Stimulated activated CD4-positive, alpha-beta T cell treated with anti-CD3 and anti-CD28 coated beads, Interleukin-2, amount 100 ng/mL, for 4 hours (primary cell): ENCODE measurements at regions not wholly inside any gene's neighbourhood (a gene's known extent, or its start where the extent isn't known, plus 50 kb on each side); places are given as distances from the start of the nearest gene placed in this dataset.
"Not testable (repeated sequence)": the region's sequence is repeated elsewhere in the genome, so short reads cannot be mapped to it uniquely, and the experiment has no call there.

Experiments
- DNase-seq: peaks from one replicate; pipeline ENCODE4 v3.0.0-alpha.2; 2020; ENCODE audit warnings: low read depth

DNA sequence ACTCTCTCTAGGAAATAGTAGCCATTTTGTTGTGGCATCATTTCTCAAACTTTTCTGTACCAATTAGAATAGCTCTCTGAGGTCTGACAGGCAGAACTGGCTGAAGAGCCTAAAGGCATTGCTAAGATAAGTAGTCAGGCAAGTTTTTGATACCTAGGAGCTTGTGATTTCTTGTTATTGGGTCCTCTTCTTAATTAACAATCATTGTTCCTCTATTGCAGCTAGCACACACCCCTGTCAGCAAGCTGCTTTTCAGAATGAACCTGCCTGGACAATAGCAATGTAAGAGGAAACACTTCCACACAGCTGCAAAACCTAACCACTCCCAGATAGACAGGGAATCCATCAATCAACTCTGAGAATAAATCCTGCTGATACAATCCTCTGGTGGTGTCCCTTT is 403.9 kb upstream of the TBL1XR1 start:
- no peak for DNase-seq

DNA sequence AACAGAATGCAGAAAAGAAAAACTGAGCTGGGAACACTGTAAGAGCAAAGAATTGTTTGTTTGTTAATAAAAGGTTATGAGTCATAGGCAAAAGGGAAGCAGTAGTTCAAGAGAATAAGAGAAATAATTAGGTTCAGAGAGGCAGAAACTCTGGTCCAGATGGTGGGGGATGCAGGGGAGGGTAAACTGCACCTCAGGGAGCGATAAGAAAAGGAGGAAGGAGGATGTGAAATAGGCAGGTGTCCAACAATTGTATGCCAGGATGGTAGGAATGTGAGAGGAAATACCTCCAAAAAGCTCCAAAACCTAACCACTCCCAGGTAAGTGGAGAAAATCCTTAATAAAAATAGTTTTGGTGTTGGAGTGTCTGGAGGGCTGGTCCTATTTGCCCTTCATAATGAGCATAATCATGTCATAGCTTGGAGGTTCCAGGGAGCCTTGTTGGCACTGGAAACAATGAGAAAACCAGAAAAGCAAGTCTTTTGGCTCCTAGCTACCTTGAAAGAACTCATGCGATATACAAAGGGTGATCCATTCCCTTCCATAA is 405.4 kb upstream of the TBL1XR1 start:
- DNase-seq: no peak

DNA sequence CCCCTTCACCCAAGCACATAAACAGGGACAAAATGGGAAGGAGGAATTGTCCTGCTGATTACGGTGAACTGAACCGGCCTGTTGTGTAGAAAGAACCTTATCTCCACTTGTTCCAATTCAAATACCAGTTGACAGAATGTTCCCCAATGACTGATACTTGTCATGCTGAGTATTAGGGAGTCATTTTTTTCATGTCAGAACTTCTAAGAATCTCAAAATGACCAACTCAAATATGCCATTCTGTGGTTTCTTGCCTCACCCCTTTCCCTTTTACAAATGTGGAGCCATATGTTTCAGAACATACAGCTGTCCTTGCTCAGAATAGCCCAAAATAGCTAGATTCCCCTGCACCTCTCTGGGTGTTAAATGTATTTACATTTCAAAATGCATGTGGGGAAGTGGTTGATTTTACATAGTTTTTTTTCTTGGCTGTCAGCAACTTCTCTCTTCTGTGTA is 405.9 kb upstream of the TBL1XR1 start:
- DNase-seq: no peak

DNA sequence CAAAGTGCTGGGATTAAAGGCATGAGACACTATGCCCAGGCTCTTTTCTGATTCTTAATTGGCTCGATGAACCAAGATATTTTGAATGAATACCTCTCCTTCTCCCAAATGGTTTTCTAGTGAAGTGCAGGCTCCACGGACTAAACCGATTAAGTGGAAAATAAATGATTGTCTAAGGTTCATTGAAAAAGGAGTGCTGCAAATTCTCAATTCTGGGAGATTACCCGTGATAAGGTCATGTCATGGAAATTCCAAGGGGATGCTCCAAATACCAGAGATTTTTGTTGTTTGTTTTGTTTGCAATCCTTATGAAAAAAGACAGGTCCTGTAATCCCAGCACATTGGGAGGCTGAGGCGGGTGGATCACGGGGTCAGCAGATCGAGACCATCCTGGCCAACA is 406.9 kb upstream of the TBL1XR1 start:
- no peak for DNase-seq

DNA sequence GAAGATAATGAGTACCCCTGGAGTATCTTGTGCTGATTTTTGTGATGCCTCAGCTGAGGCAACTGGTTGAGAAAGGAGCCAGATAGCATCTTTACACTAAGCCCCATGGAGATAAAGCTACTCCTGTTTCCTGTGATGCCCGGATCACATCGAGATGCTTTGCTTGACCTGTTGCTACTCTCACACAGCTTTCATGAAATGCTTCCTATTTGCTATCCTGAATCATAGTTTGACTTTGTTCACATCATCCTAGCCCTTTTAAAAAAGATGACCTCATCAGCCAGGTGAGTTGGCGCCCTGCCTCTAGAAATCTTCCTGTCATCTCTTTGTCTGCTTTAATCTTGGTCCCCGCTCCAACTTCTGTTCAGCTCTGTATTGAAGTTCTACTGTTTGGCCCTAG is 409.6 kb upstream of the TBL1XR1 start:
- no peak for DNase-seq

DNA sequence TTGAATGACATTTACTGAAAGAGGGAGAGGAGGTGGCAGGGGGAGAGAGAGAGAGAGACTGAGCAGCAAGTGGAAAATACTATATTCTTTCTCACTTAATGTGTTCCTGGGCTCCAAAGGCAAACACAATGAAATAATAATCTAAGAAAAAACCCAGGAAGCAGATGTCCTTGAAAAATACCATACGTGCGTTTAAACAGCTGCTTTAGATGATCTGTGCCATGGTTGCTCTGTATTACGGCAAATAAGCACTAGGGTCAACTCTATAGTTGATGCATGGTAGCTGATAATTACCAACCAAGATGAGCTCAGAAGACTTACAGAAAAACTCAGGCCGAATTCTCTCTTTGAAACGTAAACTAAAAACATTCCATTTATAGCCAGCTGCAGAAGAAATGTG is 410.3 kb upstream of the TBL1XR1 start:
- no peak for DNase-seq

DNA sequence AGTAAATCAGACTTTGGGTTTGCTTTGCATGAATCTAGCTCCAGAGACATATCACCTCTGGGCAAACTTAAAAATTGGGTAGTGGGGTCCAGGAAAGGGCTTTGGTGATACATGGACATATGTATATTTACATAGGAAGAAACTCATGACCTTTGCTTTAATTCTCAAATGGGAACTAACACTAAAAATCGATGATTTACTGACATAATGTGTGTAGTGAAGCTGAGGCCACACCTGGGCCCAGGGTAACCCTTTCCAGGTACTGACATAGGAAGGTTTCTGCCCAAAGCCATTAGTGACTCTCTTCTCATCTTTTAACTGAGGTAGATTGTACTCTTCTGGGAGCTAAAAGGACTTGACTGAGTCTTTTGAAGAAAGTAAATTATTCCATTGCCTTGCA is 411.2 kb upstream of the TBL1XR1 start:
- no peak for DNase-seq

DNA sequence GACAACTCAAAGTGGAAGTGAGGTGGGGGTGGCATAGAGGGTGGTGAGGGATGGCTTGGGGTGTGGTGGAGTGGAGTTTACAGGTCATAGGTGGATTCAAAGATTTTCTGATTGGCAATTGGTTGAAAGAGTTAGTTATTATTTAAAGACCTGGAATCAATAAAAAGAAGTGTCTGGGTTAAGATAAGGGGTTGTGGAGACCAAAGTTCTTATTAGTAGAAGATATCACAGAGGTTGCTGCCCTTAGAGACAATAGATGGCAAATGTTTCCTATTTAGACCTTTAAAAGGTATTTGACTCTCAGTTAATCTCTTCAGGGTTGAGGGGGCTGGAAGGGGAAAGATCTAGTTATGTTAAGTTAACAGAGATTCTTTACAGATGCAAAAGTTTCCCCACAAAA is 412.3 kb upstream of the TBL1XR1 start:
- DNase-seq: no peak

DNA sequence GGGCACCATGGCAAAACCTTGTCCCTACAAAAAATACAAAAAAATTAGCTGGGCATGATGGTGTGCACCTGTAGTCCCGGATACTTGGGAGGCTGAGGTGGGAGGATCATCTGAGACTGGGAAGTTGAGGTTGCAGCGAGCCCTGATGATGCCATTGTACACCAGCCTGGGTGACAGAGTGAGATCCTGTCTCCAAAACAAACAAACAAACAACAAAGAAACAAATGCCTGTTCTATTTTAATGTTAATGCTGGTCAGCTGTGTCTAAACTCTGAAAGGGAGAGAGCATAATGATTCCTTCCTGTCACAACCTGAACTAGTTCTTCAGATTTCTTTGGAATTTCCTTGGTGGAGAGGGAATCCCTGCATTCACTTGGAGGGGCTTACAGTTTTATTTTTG is 413.0 kb upstream of the TBL1XR1 start:
- no peak for DNase-seq

DNA sequence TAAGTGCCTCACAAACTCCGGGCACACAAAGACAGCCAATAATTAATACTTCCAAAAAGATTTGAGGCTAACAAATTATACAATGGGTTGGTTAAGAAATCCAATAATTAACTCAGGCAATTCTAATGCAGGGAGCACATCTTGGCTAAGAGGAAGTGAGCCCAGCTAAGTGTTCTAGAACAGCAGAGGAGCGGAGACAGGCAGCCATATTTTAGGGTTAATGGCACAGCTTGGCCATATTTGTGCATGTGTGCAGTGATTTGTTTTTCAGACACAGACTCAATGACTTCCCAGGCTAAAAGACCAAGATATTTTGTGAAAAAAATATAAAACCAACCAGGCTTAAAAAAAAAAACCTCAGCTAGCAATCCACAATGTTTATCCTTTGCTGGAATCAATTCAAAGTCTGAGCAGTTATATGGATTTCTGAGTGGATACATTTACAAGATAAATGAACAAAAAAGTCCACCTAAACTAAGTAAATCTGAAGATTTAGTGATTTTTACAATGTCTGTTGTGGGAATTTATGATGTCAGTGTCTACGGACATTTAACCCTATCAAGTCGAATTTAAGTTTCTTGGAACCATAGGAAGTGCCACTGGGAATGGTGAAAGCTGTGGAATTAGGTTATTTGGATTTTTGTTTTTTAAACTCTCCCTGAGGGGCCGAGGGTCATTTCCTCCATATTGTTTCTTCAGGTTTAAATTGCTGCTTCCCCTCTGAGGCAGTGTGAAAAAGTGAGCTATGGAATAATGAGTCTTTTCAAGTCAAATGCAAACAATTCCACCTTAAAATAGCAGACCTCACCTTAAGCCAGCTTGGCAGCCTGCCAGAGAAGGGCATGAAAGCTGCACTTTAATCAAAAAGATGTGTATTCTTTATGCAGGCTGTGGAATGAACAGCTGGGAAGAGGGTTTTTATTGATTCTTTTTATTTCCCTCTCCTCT is 413.7 kb upstream of the TBL1XR1 start:
- no peak for DNase-seq

DNA sequence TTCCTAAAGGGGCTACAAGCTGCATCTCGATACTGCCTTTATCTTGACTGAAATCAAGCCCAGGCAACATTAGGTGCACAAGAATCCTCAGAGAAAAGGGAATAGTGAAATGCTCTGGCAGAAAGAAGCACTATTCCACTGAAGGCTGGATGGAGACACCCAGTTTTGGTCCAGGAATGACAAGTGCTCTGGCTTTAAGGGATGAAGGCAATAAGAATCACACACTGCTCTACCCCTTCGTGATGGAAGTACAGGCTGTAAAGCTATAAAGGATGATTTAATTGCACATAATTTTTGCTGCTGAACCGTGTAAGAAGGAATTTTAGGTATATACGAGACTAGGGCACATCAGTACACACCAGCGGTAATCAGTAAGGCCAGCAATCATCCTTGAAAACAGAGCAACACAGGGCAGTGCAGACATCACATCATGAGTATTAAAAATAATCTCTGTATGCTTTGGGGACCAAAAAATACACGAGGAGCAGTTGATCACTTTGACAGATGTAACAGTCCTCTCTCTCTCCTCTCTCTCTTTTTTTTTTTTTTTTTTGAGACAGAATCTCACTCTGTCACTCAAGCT is 414.6 kb upstream of the TBL1XR1 start:
- DNase-seq: no peak

DNA sequence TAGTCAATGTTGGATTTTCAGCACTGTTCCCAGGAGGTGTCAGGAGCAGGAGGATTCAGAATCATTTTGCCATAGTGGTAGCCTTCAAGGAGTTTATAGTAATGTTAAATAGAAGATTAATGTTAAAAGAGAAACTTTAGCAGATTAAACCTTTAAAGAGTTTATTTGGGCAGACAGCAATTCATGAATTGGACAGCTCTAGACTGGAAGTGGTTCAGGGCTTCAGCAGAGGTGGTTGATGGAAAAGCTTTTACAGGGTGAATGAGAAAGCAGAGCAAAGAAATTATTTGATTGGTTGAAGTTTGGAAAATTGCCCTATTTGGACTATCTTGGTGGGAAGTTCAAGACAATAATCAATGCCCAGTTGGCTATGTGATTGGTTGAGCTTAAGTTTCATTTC is 416.6 kb upstream of the TBL1XR1 start:
- DNase-seq: no peak

DNA sequence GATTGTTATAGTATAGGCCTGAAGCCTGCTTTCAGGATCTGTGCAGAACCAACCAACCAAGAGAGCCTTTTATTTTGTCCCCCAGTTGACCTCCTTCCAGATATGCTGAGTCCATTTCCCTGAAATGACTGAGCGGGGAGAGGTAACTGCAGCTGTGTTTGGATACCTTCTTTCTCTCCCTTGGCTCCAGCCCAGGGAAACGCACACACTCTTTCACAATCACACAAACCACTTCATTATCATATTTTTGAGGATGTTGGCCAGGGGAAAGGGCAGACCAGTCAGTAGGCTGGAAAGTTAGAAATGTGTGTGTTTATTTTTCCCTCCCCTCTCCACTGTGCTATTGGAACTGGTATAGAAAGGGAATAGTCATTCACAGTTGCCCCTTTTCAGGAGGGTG is 417.7 kb upstream of the TBL1XR1 start:
- DNase-seq: no peak

DNA sequence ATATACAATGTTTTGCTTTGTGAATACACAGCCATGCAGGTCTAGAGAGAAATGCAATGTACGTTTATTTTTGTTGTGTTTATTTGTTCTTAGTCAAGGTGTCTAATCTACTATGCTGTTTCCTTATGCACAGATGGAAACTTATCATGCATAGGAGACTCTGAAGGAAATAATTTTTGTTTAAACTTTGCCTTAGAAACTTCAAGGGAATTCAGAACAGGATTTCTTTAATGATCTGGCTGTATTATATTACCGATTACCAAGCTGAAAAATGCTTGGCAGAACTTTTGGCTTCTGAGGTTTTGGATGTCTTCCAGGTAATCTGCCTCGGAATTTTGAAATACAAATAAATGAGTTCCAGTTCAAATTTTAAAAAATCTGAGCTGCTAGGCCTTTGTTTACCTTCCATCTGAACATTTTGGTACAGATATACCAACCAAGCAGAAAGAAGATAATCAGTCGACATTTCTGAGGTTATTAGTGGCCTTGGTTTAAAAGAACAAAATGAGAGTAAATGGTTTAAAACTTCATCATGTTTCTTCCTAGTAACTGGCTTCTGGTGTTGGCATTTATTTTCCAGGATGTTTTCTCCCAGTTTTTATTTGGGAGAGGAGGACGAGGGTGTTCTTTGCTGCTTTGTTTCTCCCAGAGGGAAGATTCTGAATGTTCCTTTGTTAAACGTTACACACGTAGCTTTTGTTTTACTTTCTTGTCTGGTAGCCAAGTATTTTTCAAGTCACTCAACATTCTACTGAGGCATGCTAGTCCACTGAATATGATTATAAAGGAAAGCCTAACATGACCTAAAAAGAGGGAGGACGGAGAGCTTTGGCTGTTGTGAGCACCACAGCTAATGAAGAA is 421.8 kb upstream of the TBL1XR1 start:
- DNase-seq: no peak

DNA sequence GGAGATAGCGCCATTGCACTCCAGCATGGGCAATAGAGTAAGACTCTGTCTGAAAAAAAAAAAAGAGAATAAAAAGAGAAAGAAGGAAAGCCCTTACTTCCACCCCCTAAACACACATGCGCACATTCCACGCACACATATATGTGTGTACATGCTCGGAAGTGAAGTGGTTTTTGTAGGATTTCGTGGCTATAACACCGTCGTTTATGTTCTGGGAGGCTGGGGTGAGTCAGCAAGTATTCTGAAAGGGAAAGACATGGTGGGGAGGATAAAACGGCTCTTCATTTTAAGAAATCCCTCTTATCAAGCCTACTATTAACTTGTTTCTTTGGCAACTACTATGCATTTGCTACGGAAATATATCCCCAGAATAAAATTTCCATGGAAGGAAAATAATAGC is 422.8 kb upstream of the TBL1XR1 start:
- no peak for DNase-seq

DNA sequence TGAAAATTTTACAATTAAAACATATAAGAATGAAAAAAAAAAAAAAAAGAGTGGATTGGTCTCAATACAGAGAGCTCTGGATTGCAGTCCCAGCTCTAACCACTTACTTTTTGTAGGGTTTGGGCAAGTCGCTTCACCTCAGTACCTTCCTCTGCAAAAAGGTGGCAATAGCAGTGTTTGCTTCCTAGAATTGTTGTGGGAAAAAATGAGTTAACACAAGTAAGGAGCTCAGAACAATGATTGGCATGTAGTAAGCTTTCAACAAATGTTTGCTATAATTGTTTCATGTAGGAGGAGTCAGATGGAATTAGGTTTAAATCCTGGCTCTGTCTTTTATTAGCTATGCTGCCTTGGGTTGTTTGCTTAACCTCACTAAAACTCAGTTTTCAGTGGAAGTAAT is 425.2 kb upstream of the TBL1XR1 start:
- DNase-seq: no peak

DNA sequence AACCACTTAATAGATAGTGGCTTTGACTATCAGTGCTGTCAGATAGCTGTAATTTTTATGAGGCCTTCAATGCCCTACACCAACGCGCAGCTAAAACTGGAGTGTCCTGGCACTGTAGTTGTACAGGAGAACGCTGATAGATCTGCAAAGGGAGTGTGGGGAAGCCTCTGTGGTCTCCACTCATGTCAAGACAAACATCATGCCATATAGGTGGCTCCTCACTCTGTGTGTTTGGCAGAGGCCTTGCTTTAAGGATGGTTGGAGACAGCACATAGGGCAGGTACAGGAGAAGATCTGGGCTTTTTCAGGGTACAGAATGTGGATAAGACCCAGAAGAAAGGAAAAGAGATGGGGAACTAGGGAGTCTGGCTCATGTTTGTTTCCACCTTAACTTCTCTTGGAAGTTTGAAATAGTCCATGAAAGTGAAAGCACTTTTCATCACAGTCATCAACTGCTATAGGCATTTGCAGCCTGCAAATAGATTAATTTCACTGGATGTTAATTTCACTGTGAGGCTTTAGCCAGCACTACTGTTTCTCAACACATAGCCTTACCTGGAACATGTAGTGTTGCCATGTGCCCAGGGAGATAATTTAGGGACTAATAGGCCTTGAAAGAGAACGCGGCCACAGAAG is 425.8 kb upstream of the TBL1XR1 start:
- no peak for DNase-seq

DNA sequence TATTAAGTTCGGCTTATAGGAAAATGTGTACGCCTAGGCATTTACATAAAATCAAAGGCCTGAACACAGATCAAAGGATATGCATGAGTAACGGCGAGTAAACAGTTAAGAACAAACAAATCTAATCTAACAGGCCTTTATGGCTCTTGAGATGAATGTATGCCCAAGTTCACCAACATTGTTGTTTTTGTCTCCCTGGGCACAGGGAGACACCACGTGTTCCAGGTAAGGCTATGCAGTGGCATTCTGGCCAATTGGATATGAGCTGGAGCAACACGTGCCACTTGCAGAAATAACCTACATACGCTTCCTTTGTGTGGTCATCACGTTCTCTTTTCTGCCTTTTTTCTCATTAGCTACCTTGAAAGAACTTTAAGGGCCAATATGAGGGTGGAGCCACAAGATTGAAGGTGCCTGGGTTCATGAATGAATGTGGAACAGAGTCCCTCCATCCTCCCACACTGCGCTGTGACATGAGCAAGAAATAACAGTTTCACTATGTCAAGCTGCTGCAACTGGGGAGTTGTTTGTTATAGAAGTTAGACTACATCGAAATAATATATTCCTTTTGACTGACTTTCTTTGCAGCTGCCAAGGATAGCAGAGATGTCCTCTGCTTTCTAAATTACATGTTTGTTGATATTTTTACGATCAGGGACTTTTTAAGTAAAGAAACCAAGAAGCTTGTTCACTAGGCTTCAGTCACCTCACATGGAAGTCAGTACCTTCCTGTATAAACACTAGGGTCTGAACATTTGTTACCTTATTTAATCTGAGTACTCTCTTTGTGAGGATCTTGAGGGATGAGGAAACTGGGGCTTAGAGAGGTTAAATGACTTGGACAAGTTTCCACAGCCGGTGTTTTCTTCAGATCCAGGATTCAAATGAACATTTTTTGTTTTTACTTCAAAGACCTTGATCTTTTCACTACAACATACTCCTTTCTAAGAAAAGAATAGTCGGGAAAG is 427.5 kb upstream of the TBL1XR1 start:
- DNase-seq: no peak

DNA sequence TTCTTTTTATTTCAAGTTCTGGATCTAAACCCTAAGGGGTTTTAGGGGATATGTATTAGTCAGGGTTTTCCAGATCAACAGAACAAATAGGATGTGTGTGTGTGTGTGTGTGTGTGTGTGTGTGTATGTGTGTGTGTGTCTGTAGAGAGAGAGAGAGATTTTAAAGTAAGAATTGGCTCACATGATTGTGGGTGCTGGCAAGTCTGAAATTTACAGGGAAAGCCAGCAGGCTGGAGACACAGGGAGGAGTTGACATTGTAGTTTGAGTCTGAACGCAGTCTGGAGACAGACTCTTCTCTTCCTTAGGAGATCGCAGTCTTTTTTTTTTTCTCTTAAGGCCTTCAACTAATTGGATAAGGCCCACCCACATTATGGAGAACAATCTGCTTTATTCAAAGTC is 428.8 kb upstream of the TBL1XR1 start:
- DNase-seq: no peak

DNA sequence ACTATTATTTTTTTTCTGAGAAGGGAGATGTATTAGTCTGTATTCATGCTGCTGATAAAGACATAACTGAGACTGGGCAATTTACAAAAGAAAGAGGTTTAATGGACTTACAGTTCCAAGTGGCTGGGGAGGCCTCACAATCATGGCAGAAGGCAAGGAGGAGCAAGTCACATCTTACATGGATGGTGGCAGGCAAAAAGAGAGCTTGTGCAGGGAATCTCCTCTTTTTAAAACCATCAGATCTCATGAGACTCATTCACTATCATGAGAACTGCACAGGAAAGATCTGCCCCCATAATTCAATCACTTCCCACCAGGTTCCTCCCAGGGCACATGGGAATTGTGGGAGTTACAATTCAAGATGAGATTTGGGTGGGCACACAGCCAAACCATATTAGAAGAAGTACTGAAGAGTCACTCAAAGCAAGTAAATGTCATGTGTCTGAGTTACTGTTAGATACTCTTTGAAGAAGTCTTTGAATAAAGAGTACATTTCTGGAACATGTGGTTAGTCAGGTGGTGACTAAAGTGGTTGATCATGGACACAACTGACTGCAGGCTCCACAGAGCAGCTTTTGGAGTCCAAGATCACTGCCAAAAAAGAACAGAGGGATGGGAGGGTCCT is 430.9 kb upstream of the TBL1XR1 start:
- not testable (repeated sequence) for DNase-seq
